ENCODE measurements at regions not wholly inside any gene's neighbourhood (a gene's known extent, or its start where the extent isn't known, plus 50 kb on each side); places are given as distances from the start of the nearest gene placed in this dataset.

DNA sequence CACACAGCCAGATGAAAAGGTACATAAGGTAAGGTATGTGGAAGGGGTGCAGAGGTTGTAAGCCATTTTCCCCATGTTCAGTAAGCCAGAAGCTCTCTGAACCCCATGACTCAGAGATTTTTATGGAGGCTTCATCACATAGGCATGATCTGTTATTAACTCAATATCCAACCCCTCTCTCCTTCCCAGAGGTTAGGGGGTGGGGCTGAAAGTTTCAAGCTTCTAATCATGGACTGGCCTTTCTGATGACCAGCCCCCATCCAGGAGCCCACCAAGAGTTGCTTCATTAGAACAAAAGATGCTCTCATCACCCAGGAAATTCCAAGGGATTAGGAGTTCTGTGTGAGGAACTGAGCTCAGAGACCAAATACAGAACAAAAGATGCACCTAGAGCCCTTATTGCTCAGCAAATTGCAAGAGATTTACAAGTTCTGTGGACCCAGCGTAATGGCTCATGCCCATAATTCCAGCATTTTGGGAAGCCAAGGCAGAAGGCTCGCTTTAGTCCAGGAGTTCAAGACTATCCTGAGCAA lies 103.2 kb upstream of the DAAM1 start:
- 42% methylated on average over 2 of the region's 2 CpGs for WGBS (ENCODE audit: low lambda C conversion rate)
- Histone ChIP-seq H3K9ac (ENCODE audit: insufficient read depth, low read depth, low read length) (no peak overlapping the region), H4K20me1 (ENCODE audit: insufficient read depth, low read length) (no peaks in the 10 kb centered on the region), H3K4me3 (replicated peaks in 1 of 3; ENCODE audit: insufficient read depth in 1 of 3, low read depth in 2 of 3, low read length in 3 of 3) (no peak overlapping the region), H3K4me1 (ENCODE audit: insufficient read depth, low read length) (no peaks in the 10 kb centered on the region), H3K27ac (ENCODE audit: extremely low read length, insufficient read depth, low read length) (no peak overlapping the region), H3K9me3 (ENCODE audit: low read length) (no peaks in the 10 kb centered on the region), H2AFZ (ENCODE audit: low read length) (no peak overlapping the region), H3K4me2 (ENCODE audit: low read depth, low read length) (no peak overlapping the region), H3K79me2 (ENCODE audit: insufficient read depth, low read length) (no peaks in the 10 kb centered on the region), H3K36me3 (replicated peaks in 1 of 2; ENCODE audit: control insufficient read depth in 1 of 2, insufficient read depth in 2 of 2, low read length in 2 of 2) (no peaks in the 10 kb centered on the region), H3K27me3 (ENCODE audit: control insufficient read depth in 1 of 2, insufficient read depth in 2 of 2, low read length in 2 of 2) (no peaks in the 10 kb centered on the region)
- BruUV-seq (replicated peaks): no TSS peak
- intact Hi-C loops (cut with micrococcal nuclease; ENCODE audit: unreplicated experiment): no loop called here
- CTCF ChIA-PET (ENCODE audit: low intra/inter-chr PET ratio, low total read pairs): no interaction called here
- POLR2A ChIA-PET: no interaction called here
- in situ Hi-C loops (cut with HindIII; ENCODE audit: extremely low pct_ligation_motif_present, low pct_unique_long_range_greater_than_20kb): no loop called here
- ATAC-seq: no peak
- no peak for DNase-seq (ENCODE audit: low spot score)
- FAIRE-seq: no peak
- no peak for TF ChIP-seq SRSF4 (IDR thresholded peaks at IDR 0.05; ENCODE audit: low read depth, low read length, poor library complexity, severe bottlenecking)
- TF ChIP-seq, protein P1, sequence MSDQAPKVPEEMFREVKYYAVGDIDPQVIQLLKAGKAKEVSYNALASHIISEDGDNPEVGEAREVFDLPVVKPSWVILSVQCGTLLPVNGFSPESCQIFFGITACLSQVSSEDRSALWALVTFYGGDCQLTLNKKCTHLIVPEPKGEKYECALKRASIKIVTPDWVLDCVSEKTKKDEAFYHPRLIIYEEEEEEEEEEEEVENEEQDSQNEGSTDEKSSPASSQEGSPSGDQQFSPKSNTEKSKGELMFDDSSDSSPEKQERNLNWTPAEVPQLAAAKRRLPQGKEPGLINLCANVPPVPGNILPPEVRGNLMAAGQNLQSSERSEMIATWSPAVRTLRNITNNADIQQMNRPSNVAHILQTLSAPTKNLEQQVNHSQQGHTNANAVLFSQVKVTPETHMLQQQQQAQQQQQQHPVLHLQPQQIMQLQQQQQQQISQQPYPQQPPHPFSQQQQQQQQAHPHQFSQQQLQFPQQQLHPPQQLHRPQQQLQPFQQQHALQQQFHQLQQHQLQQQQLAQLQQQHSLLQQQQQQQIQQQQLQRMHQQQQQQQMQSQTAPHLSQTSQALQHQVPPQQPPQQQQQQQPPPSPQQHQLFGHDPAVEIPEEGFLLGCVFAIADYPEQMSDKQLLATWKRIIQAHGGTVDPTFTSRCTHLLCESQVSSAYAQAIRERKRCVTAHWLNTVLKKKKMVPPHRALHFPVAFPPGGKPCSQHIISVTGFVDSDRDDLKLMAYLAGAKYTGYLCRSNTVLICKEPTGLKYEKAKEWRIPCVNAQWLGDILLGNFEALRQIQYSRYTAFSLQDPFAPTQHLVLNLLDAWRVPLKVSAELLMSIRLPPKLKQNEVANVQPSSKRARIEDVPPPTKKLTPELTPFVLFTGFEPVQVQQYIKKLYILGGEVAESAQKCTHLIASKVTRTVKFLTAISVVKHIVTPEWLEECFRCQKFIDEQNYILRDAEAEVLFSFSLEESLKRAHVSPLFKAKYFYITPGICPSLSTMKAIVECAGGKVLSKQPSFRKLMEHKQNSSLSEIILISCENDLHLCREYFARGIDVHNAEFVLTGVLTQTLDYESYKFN (CRISPR knock-in tag; conservative IDR thresholded peaks at IDR 0.05): no peak
- no peak for TF ChIP-seq ZNF790 (CRISPR knock-in tag; IDR thresholded peaks at IDR 0.05; ENCODE audit: borderline replicate concordance)
- TF ChIP-seq, protein P2, sequence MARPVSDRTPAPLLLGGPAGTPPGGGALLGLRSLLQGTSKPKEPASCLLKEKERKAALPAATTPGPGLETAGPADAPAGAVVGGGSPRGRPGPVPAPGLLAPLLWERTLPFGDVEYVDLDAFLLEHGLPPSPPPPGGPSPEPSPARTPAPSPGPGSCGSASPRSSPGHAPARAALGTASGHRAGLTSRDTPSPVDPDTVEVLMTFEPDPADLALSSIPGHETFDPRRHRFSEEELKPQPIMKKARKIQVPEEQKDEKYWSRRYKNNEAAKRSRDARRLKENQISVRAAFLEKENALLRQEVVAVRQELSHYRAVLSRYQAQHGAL (CRISPR knock-in tag; IDR thresholded peaks at IDR 0.05; ENCODE audit: not compliant biosample characterization): no peak
- TF ChIP-seq ZNF549 (CRISPR knock-in tag; IDR thresholded peaks at IDR 0.05): no peak
- no peak for TF ChIP-seq FOXK1 (CRISPR knock-in tag; IDR thresholded peaks at IDR 0.05; ENCODE audit: borderline replicate concordance, low read depth)
- TF ChIP-seq, protein P3, sequence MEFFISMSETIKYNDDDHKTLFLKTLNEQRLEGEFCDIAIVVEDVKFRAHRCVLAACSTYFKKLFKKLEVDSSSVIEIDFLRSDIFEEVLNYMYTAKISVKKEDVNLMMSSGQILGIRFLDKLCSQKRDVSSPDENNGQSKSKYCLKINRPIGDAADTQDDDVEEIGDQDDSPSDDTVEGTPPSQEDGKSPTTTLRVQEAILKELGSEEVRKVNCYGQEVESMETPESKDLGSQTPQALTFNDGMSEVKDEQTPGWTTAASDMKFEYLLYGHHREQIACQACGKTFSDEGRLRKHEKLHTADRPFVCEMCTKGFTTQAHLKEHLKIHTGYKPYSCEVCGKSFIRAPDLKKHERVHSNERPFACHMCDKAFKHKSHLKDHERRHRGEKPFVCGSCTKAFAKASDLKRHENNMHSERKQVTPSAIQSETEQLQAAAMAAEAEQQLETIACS (CRISPR knock-in tag; IDR thresholded peaks at IDR 0.05): no peak
- no peak for TF ChIP-seq GABPA (IDR thresholded peaks at IDR 0.05; ENCODE audit: low read depth, low read length)
- TF ChIP-seq GABPA (CRISPR knock-in tag; IDR thresholded peaks at IDR 0.05; ENCODE audit: low read depth): no peak
- no peak for TF ChIP-seq ZFP41 (CRISPR knock-in tag; IDR thresholded peaks at IDR 0.05; ENCODE audit: borderline replicate concordance)
- no peak for TF ChIP-seq ZNF451 (CRISPR knock-in tag; IDR thresholded peaks at IDR 0.05)
- TF ChIP-seq THYN1 (CRISPR knock-in tag; IDR thresholded peaks at IDR 0.05; ENCODE audit: borderline replicate concordance, low read depth): no peak
- no peak for TF ChIP-seq SMYD3 (CRISPR knock-in tag; IDR thresholded peaks at IDR 0.05)
- TF ChIP-seq ZNF879 (CRISPR knock-in tag; IDR thresholded peaks at IDR 0.05): no peak
- TF ChIP-seq IRF2 (CRISPR knock-in tag; IDR thresholded peaks at IDR 0.05): no peak
- no peak for TF ChIP-seq POLR2AphosphoS5 (IDR thresholded peaks at IDR 0.05; ENCODE audit: low read depth, low read length)
- no peak for TF ChIP-seq ZNF878 (CRISPR knock-in tag; IDR thresholded peaks at IDR 0.05)
- no peak for TF ChIP-seq ATRX (CRISPR knock-in tag; IDR thresholded peaks at IDR 0.05; ENCODE audit: borderline replicate concordance)

All from HepG2 (cell line).